SW 1271 (cell line): ENCODE measurements at regions not wholly inside any gene's neighbourhood (a gene's known extent, or its start where the extent isn't known, plus 50 kb on each side); places are given as distances from the start of the nearest gene placed in this dataset.

Experiments used
- DNase-seq, 2 experiments: peaks; one replicate each; lab custom pipeline; 2025; lab: John Stamatoyannopoulos, UW

DNA sequence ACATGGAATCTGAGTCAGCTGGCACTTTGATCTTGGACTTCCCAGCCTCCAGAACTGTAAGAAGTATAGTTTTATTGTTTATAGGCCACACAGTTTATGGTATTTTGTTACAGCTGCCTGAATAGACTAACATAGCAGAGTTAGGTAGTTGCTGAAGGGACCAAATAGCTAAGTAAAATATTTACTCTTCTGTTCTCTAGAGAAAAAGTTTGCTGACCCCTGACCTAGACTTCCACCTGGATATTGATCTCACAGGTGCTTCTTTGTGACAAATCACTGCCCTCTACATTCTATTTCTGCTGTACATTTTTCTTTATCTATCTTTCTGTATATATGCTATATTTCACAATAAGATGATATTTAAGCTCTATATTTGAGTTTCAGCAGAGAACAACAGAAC is 212.5 kb downstream of the CSNK2A3 start:
- DNase-seq, result no peak

DNA sequence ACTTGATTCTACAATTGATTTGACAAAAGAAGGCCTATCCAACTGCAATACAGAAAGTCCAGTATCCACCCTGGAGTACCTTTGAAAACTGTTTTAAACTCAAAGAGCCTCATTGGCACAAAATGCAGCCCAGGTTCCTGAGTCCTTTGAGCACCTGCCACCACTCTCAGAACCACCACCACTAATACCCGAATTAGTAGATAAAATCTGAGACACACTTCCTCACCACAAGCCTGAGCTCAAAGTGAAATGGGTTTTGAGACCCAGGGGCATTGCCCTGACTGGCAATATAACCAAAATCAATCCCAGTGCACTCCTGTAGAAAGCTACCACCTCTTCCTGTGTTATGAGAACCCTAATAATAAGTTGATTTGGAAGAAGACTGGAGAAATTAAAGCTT is 215.7 kb downstream of the CSNK2A3 start:
- DNase-seq, result no peak

DNA sequence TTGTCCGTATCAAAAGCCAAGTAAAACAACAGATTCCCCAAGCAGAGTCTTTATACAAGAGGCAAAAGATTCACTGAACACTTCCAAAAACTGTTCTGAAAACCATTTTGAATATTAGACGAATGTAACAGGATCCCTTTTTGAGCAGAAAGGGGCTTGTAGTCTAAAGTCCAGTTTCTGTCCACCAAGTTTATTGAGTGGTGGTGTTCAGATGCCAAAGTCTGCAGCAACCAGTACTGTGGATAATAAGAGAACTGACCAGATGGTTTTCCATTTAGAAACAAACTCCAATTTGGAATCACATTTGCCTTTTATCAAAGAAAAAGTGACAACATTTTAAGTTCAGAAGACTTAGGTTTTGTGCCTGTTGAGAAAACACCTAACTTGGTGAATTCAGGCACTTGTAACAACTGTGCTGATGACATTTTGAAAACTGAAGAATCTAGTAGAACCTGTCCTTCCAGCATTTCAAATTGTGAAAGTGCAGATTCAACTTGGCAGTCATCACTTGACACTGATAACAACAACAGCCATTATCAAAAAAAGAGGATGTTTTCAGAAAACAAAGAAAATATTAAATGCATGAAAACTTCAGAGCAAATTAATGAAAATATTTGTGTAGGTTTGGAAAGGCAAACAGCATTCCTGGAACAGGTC is 217.1 kb downstream of the CSNK2A3 start:
- DNase-seq, result no peak

- no peak for DNase-seq
Observed at GRCh38 chr11:11129118-11129517, 223.9 kb downstream of the CSNK2A3 start.

DNA sequence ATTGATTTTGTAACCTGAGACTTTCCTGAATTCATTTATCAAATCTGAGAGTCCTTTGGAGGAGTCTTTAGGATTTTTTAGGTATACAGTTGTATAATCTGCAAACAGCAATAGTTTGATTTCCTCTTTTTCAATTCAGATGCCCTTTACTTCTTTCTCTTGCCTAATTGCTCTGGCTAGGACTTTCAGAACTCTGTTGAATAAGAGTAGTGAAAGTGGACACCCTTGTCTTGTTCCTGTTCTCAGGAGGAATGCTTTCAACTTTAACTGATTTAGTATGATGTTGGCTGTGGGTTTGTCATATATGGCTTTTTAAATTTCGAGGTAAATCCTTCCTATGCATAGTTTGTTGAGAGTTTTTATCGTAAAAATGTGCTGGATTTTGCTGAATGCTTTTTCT is 227.4 kb downstream of the CSNK2A3 start:
- DNase-seq, result no peak

- no peak for DNase-seq
Observed at GRCh38 chr11:11122749-11123148, 230.3 kb downstream of the CSNK2A3 start.

DNA sequence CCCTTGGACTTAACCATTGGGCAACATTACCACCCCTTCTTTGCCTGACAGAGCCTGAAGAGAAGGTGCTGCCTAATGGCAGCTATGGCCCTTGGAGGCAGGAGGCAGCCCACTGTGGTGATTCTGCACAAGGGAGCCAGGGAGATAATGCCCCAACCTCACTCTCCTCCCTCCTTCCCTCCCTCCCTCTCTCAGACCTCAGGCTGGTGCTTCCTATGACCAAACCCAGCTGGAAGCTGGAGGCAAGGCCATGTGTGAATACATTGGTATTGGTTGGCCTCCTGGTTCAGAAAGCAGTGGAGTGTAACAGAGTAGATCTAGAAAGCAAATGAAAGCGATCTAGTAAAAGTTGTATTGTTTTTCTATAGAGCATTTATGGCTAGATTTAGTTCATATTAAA is 233.1 kb downstream of the CSNK2A3 start:
- DNase-seq, result no peak

DNA sequence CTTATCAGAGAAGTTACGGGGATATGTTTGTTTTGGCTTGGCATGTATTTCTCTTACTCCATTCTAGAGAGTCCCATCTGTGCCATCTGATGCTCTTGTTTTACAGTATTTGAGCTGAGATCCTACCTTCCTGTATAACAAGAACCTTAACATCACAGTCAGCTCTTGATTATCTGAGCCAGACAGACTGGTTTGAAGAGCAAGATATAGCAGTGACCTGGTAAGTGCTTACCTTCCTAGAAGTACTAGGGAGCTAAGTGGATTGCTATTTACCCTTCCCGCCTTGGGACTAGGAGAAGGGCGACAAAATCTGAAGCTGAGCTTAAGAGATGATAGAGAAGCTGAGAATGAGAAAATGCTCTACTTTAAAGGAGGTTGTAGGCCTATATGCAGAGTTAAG is 235.3 kb downstream of the CSNK2A3 start:
- no peak for DNase-seq

- DNase-seq, result no peak
Observed at GRCh38 chr11:11115475-11115874, 237.6 kb downstream of the CSNK2A3 start.

GRCh38 chr11:11113626-11114025 is 239.4 kb downstream of the CSNK2A3 start:
- DNase-seq, result no peak

DNA sequence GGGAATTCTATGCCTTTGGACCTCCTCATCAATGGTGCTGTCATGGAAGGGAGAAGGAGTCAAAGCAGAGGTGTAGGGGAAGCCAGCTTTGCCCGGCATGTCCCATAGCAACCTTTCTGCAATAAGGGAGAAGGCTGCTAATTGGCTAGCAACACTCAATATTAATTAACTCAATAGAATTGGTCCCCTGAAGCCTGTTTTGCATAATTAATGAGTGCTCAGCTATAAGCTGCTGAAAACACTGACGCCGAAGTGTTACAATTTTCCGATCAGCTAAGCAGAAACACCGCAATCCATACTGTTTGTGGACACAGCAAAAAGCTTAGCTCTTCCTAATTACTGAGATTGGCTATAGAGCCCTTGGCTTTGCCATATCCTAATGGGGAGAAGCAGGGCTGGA is 245.0 kb downstream of the CSNK2A3 start:
- no peak for DNase-seq

GRCh38 chr11:11107076-11107723 is 245.8 kb downstream of the CSNK2A3 start:
- no peak for DNase-seq

DNA sequence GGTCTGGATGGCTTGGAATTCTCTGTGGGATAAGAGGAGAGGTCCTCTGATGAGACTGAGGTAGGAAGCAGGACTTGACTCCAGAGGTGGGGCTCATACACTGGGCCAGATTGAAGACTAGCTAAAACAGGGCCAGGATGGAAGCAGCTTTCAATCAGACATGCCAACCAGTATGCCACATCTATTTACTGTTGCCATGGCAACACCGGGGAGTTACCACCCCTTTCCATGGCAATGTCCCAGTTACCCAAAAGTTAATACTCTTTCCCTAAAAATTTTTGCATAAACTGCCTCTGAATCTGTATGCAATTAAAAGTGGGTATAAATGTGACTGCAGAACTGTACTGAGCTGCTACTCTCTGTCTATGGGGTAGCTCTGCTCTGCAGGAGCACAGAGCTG is 247.5 kb upstream of the ZBED5 start:
- DNase-seq, result no peak

- no peak for DNase-seq
Observed at GRCh38 chr11:11095831-11096723, 238.2 kb upstream of the ZBED5 start.

DNA sequence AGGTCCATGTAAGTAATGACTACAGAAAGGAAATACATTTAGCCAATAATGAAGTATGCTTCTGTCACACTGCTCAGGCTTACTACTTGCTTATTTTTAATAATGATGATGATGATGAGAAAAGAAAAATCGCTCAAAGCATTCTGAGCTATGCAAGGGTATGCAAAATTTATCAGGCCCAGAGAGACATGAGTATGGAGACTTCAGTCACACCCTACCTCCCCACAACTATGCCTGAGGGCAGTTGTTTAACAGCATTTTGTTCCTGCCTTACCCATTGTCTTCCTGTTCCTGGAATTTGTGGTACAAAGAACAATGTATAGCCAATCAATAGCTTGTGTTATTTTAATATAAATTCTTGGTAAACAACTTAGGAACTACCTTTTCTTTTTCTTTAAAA is 232.6 kb upstream of the ZBED5 start:
- no peak for DNase-seq

- no peak for DNase-seq
Observed at GRCh38 chr11:11089805-11090204, 232.0 kb upstream of the ZBED5 start.

- DNase-seq, result no peak
Observed at GRCh38 chr11:11086979-11087378, 229.1 kb upstream of the ZBED5 start.

DNA sequence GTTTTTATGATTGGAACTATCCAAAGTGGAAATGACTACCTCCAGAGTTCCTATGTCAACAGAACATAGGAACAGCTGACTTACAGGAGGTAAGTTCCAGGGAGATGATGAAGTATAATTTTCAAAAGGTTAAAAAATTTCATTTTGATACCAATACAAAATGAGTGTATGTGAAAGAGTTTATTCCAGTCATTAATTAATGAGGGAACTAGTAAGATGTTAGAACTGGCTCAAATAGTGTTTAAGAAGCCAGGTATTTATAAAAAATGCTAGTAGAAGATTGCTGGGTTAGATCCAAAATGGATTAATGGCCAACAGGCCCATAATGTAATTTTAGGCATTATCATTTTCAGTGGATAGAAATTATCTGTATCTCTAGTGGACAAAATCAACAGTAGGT is 227.7 kb upstream of the ZBED5 start:
- DNase-seq, result no peak

- no peak for DNase-seq
Observed at GRCh38 chr11:11084337-11084736, 226.5 kb upstream of the ZBED5 start.

DNA sequence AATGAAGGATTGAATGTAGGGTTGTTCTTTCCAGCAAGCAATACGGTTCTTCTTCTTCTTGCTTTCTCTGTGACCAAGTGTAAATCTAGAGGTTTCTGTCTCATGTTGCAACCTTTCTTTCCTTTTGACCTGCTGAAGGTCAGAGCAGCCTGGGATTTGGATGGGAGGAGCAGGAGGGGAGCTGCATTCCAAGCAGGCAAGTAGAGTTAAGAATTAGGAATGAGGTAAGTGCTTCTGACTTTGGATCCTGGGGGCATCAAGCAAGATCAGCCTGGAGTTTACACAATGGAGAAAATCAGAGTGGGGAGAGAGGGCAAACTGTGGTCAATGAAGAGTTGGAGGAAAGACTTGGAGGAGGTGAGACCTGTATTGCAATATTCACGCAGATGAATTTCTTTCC is 225.6 kb upstream of the ZBED5 start:
- DNase-seq, result no peak

DNA sequence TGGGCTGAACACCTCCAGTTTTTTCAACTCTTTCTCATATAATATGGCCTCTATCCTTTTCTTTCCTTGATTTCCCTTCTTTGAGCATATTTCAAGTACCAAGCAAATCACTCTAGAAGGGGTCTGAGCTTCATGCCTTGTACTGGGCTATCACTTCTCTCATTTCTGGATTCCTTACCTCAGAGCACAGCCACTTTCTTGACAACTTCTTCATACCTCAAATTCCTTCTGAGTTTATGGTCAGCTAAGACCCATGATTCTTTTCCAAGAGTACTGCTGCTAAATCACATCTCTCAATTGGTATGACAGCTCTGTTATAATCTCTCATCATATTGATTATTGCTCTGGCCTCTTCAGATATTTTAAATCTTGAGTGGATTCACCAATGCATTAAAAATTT is 224.8 kb upstream of the ZBED5 start:
- no peak for DNase-seq

DNA sequence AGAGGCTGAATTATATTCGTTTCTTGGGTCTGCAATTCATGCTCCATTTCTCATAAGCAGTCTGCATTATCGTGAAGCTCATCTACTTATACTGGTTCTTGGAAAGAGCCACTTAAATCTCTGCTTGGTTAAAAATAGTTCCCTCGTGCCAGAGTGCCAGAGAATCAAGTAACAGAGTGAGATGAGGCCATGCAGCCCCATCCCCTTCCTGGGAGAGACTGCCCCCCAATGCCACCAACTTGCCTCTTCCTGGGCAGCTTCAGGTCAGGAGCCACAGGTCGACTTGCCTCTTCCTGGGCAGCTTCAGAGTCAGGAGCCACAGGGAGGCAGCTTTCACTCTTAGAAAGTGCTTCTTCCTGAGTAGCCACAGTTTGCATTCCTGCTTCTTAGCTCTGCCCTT is 223.9 kb upstream of the ZBED5 start:
- no peak for DNase-seq

- DNase-seq, result no peak
Observed at GRCh38 chr11:11081288-11081687, 223.4 kb upstream of the ZBED5 start.
